LHCN-M2 (cell line): ENCODE measurements at regions not wholly inside any gene's neighbourhood (a gene's known extent, or its start where the extent isn't known, plus 50 kb on each side); places are given as distances from the start of the nearest gene placed in this dataset.

Experiments used
- DNase-seq: peaks from one replicate; pipeline ENCODE4 v3.0.0-alpha.2; 2012; ENCODE audit warnings: low read depth

DNA sequence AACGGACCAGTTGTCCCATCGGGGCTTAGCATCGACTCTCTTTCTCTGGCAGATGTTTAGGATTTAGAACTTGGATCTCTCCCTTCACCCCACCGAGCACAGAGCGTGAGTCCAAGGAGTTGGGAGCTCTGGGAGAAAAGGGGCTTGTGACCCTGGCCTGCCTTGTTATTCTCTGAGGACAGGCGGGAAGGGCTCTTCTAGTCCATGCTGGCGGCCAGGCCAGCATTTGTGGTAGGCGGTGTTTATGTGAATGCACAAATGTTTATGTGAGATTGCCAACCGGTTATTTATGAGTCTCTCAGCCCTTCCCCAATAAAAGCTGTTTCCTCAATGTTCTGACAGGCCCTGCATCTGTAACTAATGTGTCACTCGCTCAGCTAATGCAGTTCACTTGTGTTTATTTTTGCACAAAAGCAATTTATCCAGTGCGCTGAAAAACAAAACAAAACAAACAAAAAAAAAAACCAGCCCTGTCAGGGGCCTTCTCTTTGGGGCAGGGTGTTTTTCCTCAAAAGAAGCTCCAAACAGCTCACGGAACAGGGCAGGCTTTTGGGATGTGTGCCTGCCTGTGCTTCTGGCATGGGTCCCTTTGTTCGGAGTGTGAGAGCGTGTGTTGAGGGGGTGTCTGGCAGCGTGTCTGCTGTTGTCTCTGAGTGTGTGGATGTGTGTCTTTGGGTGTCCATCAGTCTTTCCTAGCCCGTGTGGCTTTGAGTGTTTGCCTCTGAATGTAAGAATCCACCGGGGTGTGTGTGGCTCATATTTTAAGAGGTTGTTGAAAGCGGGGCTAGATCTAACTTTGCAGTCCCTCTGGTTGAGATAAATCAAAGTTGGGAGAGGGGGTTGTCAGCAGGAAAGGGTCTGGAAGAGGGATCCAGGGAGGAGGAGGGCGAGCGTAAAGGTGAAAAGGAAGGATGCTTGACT is 52.8 kb upstream of the HAAO start:
- DNase-seq: no peak

DNA sequence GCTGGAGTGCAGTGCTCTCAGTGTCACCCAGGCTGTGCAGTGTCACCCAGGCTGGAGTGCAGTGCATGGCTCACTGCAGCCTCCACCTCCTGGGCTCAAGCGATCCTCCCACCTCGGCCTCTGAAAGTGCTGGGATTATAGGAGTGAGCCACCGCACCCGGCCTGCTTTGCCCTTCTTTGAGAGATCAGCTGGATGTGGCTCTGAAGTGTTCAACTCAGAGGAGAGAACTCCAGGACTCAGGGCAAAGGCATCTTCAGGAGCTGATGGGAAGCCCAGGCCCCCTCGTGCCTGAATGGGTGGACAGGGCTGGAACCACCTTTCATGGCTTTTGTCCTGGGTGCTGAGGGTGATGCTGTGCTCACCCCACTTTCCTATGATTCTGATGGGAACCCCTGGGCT is 52.0 kb upstream of the HAAO start:
- DNase-seq: no peak

DNA sequence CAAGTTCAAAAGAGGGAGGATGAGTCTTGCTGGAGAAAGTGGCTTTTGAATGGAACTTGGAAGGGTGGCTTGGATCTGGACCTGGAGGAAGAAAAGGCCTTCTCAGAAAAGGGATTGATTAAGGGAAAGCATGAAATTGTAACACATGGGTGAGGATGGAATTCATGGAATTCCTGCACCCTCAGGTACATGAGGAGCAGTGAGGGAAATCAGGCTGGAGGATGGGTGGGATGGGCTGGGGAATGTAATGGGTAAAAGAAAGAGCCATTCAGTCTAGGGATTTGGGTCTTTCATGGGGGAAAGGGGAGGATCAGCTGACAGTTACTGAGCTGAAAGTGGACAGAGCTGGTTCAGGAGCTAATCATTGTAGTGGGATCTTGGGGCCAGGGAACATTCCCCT is 51.2 kb upstream of the HAAO start:
- no peak for DNase-seq

DNA sequence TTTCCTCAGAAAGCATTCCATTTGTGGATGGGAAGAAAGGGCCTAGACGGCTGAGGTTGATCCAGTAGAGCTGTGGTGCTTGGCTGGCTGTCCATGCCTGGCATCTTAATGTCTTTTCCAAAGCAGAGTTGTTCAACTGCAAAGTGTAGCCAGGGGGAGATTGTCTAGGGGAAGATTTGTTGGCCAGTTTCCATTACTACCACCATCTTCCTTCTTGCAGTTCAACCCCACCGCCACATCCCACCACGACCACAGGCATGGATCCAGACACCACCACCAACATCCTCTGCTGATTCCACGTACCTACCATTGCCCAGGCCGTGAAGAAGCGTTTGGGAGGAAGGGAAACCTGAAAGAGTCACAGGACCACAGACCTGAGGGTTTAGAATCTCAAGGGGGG is 50.7 kb upstream of the HAAO start:
- no peak for DNase-seq

DNA sequence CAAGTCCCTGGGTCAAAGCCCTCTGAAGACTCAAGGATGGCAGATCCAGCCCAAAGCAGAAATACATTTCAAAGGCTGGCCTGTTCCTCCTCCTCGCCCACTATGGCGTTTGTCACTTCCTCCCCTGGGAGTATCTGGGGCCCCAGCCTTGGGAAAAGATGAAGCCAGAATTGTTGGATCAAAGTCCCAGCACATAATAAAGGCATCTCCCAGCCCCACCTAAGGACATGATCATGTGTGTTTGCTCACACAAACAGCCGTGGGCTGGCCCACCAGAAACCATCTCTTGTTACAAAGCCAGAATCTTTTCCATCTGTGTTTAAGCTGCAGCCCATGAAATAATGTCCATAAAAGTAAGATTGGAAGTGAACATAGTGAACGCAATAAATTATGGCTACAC is 50.1 kb upstream of the HAAO start:
- DNase-seq: no peak
